IMR-90 (cell line): ENCODE measurements at regions not wholly inside any gene's neighbourhood (a gene's known extent, or its start where the extent isn't known, plus 50 kb on each side); places are given as distances from the start of the nearest gene placed in this dataset.

ENCODE experiments used
- BHLHE40 ChIP-seq: fragments of 150-350 bp; IDR thresholded peaks from 2 replicates; pipeline ENCODE4 v1.6.1; 2016; ENCODE audit warnings: mild to moderate bottlenecking, low read depth, low read length
- CEBPB ChIP-seq: IDR thresholded peaks from 2 replicates; pipeline ENCODE4 v1.6.1; 2012; ENCODE audit warnings: low read depth, low read length, improper control_type of control experiment
- FOS ChIP-seq: fragments of 150-350 bp; IDR thresholded peaks from 2 replicates; pipeline ENCODE4 v1.6.1; 2016; ENCODE audit warnings: low read depth, low read length
- MAFK ChIP-seq: IDR thresholded peaks from 2 replicates; pipeline ENCODE4 v1.6.1; 2012; ENCODE audit warnings: low read depth, low read length, improper control_type of control experiment
- MAZ ChIP-seq: IDR thresholded peaks from 2 replicates; pipeline ENCODE4 v1.6.1; 2012; ENCODE audit warnings: low read depth, mild to moderate bottlenecking, low read length, improper control_type of control experiment, moderate library complexity, borderline replicate concordance
- MXI1 ChIP-seq: IDR thresholded peaks from 2 replicates; pipeline ENCODE4 v1.6.1; 2012; ENCODE audit warnings: low read depth, mild to moderate bottlenecking, low read length, moderate library complexity, borderline replicate concordance
- NFE2L2 ChIP-seq: fragments of 150-350 bp; IDR thresholded peaks from 2 replicates; pipeline ENCODE4 v1.6.1; 2016; ENCODE audit warnings: low read depth, mild to moderate bottlenecking, low read length
- POLR2A ChIP-seq: IDR thresholded peaks from 2 replicates; pipeline ENCODE4 v1.6.1; 2012; ENCODE audit warnings: mild to moderate bottlenecking, low read depth, low read length
- RAD21 ChIP-seq: IDR thresholded peaks from 2 replicates; pipeline ENCODE4 v1.6.1; 2012; ENCODE audit warnings: low read length, improper control_type of control experiment
- RCOR1 ChIP-seq: IDR thresholded peaks from 2 replicates; pipeline ENCODE4 v1.6.1; 2012; ENCODE audit warnings: mild to moderate bottlenecking, low read length, improper control_type of control experiment; ENCODE audit not compliant: insufficient replicate concordance
- RFX5 ChIP-seq: IDR thresholded peaks from 2 replicates; pipeline ENCODE4 v1.8.0; 2012; ENCODE audit warnings: low read depth, mild to moderate bottlenecking, low read length, moderate library complexity
- SMC3 ChIP-seq: fragments of 150-350 bp; IDR thresholded peaks from 2 replicates; pipeline ENCODE4 v1.6.1; 2016; ENCODE audit warnings: low read depth, mild to moderate bottlenecking, antibody characterized with exemption, low read length, moderate library complexity
- TF ChIP-seq, protein P1 (sequence below): conservative IDR thresholded peaks from 2 replicates; pipeline ENCODE4 v1.5.1; 2012; ENCODE audit warnings: mild to moderate bottlenecking, low read depth, low read length, improper control_type of control experiment
- TF ChIP-seq, protein P2 (sequence below): fragments of 150-350 bp; IDR thresholded peaks from 2 replicates; pipeline ENCODE4 v1.6.1; 2016; ENCODE audit warnings: low read depth, mild to moderate bottlenecking, low read length, moderate library complexity, borderline replicate concordance

DNA sequence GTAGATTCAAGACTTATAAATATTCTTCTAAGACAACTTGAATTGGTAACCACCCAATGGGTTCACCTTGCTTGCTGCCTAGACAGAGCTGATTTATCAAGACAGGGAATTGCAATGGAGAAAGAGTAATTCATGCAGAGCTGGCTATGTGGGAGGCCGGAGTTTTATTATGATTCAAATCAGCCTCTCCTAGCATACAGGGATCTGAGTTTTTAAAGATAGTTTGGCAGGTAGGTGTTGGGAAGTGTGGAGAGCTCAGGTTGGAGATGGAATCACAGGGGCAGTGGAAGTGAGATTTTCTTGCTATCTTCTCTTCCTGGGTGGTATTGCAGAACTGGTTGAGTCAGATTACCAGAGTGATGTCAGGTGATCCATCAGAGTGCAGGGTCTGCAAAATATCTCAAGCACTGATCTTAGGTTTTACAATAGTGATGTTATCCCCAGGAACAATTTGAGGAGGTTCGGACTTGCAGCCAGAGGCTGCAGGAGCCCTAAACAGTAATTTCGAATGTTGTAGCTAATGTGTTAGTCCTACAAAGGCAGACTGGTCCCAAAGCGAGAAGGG, 1448.6 kb upstream of the RAG2 start:
- TF ChIP-seq BHLHE40 = no peak
- TF ChIP-seq, protein P1, sequence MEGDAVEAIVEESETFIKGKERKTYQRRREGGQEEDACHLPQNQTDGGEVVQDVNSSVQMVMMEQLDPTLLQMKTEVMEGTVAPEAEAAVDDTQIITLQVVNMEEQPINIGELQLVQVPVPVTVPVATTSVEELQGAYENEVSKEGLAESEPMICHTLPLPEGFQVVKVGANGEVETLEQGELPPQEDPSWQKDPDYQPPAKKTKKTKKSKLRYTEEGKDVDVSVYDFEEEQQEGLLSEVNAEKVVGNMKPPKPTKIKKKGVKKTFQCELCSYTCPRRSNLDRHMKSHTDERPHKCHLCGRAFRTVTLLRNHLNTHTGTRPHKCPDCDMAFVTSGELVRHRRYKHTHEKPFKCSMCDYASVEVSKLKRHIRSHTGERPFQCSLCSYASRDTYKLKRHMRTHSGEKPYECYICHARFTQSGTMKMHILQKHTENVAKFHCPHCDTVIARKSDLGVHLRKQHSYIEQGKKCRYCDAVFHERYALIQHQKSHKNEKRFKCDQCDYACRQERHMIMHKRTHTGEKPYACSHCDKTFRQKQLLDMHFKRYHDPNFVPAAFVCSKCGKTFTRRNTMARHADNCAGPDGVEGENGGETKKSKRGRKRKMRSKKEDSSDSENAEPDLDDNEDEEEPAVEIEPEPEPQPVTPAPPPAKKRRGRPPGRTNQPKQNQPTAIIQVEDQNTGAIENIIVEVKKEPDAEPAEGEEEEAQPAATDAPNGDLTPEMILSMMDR = no peak
- TF ChIP-seq RCOR1 = no peak
- no peak for TF ChIP-seq RAD21
- no peak for TF ChIP-seq SMC3
- no peak for TF ChIP-seq FOS
- no peak for TF ChIP-seq MAFK
- no peak for TF ChIP-seq POLR2A
- no peak for TF ChIP-seq NFE2L2
- no peak for TF ChIP-seq CEBPB
- TF ChIP-seq MAZ = no peak
- TF ChIP-seq RFX5 = no peak
- TF ChIP-seq MXI1 = no peak
- TF ChIP-seq, protein P2, sequence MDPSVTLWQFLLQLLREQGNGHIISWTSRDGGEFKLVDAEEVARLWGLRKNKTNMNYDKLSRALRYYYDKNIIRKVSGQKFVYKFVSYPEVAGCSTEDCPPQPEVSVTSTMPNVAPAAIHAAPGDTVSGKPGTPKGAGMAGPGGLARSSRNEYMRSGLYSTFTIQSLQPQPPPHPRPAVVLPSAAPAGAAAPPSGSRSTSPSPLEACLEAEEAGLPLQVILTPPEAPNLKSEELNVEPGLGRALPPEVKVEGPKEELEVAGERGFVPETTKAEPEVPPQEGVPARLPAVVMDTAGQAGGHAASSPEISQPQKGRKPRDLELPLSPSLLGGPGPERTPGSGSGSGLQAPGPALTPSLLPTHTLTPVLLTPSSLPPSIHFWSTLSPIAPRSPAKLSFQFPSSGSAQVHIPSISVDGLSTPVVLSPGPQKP = no peak
